WTC11 (cell line): ENCODE measurements at regions not wholly inside any gene's neighbourhood (a gene's known extent, or its start where the extent isn't known, plus 50 kb on each side); places are given as distances from the start of the nearest gene placed in this dataset.

Experiments
- ATAC-seq: fragments of 200-7000 bp; cut with Tn5 transposase; 2 replicates; pipeline ENCODE4 v1.10.0; 2021; ENCODE audit warnings: mild to moderate bottlenecking, moderate library complexity
- CTCF ChIA-PET: fragments of 300-600 bp; sonication (Branson Sonifier 250); formaldehyde crosslinking; loops from one replicate; lab custom pipeline; 2021; ENCODE audit warnings: antibody characterized with exemption; lab: Charles Lee
- POLR2A ChIA-PET: fragments of 350-600 bp; sonication (Branson Sonifier 250); formaldehyde crosslinking; loops from one replicate; lab custom pipeline; 2021; ENCODE audit warnings: antibody characterized with exemption; lab: Charles Lee
- DNase-seq: peaks from one replicate; pipeline ENCODE4 v3.0.0; 2021; ENCODE audit warnings: low spot score
- H3K27ac Mint-ChIP-seq: 2 replicates; pipeline ENCODE4 v1.8.0; 2021; ENCODE audit warnings: mixed read lengths
- H3K27me3 Mint-ChIP-seq: 2 replicates; pipeline ENCODE4 v1.8.0; 2021; ENCODE audit warnings: low read depth, mild to moderate bottlenecking, moderate library complexity, mixed read lengths
- H3K36me3 Mint-ChIP-seq: 2 replicates; pipeline ENCODE4 v1.8.0; 2021; ENCODE audit warnings: mixed read lengths
- H3K4me1 Mint-ChIP-seq: 2 replicates; pipeline ENCODE4 v1.8.0; 2022; ENCODE audit warnings: mixed read lengths
- H3K4me3 Mint-ChIP-seq: 2 replicates; pipeline ENCODE4 v1.8.0; 2021; ENCODE audit warnings: mild to moderate bottlenecking, moderate library complexity, mixed read lengths
- H3K9me3 Mint-ChIP-seq: 2 replicates; pipeline ENCODE4 v1.8.0; 2021; ENCODE audit warnings: mixed read lengths
- FOXP1 ChIP-seq: sonication (generic); formaldehyde crosslinking; IDR thresholded peaks from 2 replicates; pipeline ENCODE4 v1.8.0; 2022; ENCODE audit warnings: missing genetic modification reagents, mild to moderate bottlenecking, moderate library complexity, borderline replicate concordance
- GRHL2 ChIP-seq: fragments of 250-450 bp; sonication (Bioruptor Pico); IDR thresholded peaks from 2 replicates; pipeline ENCODE4 v1.8.0; 2022; ENCODE audit warnings: mild to moderate bottlenecking, moderate library complexity; ENCODE audit not compliant: insufficient replicate concordance, severe bottlenecking
- HMGA2 ChIP-seq: fragments of 250-450 bp; sonication (Bioruptor Pico); IDR thresholded peaks from 2 replicates; pipeline ENCODE4 v1.4.0; 2021; ENCODE audit warnings: mild to moderate bottlenecking, moderate library complexity
- IRF2 ChIP-seq: sonication (generic); formaldehyde crosslinking; IDR thresholded peaks from 2 replicates; pipeline ENCODE4 v1.8.0; 2022; ENCODE audit warnings: low read depth, missing genetic modification reagents, borderline replicate concordance
- JAZF1 ChIP-seq: fragments of 250-450 bp; sonication (Bioruptor Pico); IDR thresholded peaks from 2 replicates; pipeline ENCODE4 v1.9.0; 2021; ENCODE audit warnings: moderate library complexity, mild to moderate bottlenecking, inconsistent platforms
- JUN ChIP-seq: sonication (generic); formaldehyde crosslinking; IDR thresholded peaks from 2 replicates; pipeline ENCODE4 v1.8.0; 2023; ENCODE audit warnings: mild to moderate bottlenecking, missing genetic modification reagents
- NR2C2 ChIP-seq: sonication (generic); formaldehyde crosslinking; IDR thresholded peaks from 2 replicates; pipeline ENCODE4 v1.8.0; 2022; ENCODE audit warnings: mild to moderate bottlenecking, missing genetic modification reagents
- NR3C1 ChIP-seq: sonication (generic); formaldehyde crosslinking; conservative IDR thresholded peaks from 2 replicates; pipeline ENCODE4 v1.8.1; 2023; ENCODE audit warnings: low read depth, mild to moderate bottlenecking, missing genetic modification reagents
- RORB ChIP-seq: fragments of 250-450 bp; sonication (Bioruptor Pico); IDR thresholded peaks from 2 replicates; pipeline ENCODE4 v1.9.0; 2021; ENCODE audit warnings: mild to moderate bottlenecking
- SMAD4 ChIP-seq: sonication (generic); formaldehyde crosslinking; IDR thresholded peaks from 2 replicates; pipeline ENCODE4 v1.8.0; 2022; ENCODE audit warnings: mild to moderate bottlenecking, missing genetic modification reagents
- ZNF396 ChIP-seq: fragments of 250-450 bp; sonication (Bioruptor Pico); IDR thresholded peaks from 2 replicates; pipeline ENCODE4 v1.8.0; 2021; ENCODE audit warnings: mild to moderate bottlenecking, moderate library complexity, borderline replicate concordance
- ZNF671 ChIP-seq: fragments of 250-450 bp; sonication (Bioruptor Pico); IDR thresholded peaks from 2 replicates; pipeline ENCODE4 v1.8.0; 2021; ENCODE audit warnings: mild to moderate bottlenecking
- TF ChIP-seq, protein P1 (sequence below): fragments of 250-450 bp; sonication (Bioruptor Pico); IDR thresholded peaks from 2 replicates; pipeline ENCODE4 v2.1.2; 2022; ENCODE audit warnings: mild to moderate bottlenecking, moderate library complexity
- TF ChIP-seq, protein P2 (sequence below): sonication (generic); formaldehyde crosslinking; IDR thresholded peaks from 2 replicates; pipeline ENCODE4 v1.8.0; 2023; ENCODE audit warnings: mild to moderate bottlenecking, missing genetic modification reagents
- TF ChIP-seq, protein P3 (sequence below): sonication (generic); formaldehyde crosslinking; IDR thresholded peaks from 2 replicates; pipeline ENCODE4 v1.8.1; 2022; ENCODE audit warnings: low read depth, missing genetic modification reagents, borderline replicate concordance
- TF ChIP-seq, protein P4 (sequence below): sonication (generic); formaldehyde crosslinking; IDR thresholded peaks from 2 replicates; pipeline ENCODE4 v1.8.1; 2022; ENCODE audit warnings: mild to moderate bottlenecking, moderate library complexity, missing genetic modification reagents
- TF ChIP-seq, protein P5 (sequence below): sonication (generic); formaldehyde crosslinking; IDR thresholded peaks from 2 replicates; pipeline ENCODE4 v1.8.1; 2023; ENCODE audit warnings: mild to moderate bottlenecking, missing genetic modification reagents, moderate library complexity
- TF ChIP-seq, protein P6 (sequence below): sonication (generic); formaldehyde crosslinking; IDR thresholded peaks from 2 replicates; pipeline ENCODE4 v1.8.1; 2022; ENCODE audit warnings: missing genetic modification reagents, borderline replicate concordance
- TF ChIP-seq, protein P7 (sequence below): fragments of 250-450 bp; sonication (Bioruptor Pico); IDR thresholded peaks from 2 replicates; pipeline ENCODE4 v1.9.0; 2021; ENCODE audit warnings: mild to moderate bottlenecking

DNA sequence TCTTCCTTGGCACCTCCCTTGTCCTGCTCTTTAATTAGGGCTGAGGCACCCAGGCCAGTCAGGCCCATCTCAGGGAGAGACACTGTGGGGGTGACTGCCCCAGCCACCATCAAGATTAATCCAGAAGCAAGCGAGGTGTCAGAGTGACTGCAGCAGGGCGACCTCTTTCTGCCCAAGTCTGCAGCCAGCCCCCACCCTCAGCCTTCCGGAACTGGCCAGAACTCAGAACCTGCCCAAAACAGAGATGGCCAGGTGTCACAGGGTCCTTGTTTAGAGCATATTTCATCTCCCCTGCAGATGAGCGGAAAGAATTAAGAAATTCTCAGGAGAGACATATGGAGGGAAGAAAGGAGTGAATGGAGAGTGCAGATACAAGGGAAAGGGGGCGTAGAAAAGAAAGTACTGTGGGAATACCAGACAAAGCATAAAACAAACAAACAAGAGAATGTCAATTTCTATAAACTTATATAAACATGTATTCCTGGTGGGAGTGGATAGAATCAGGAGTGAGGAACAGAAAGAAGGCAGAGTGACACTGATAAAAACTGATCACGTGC, 188.8 kb upstream of the NRP1 start:
- Mint-ChIP-seq H3K36me3 (no peaks in the 10 kb centered on the region), H3K27me3 (0 out of 2 replicates have a peak, but pooled peaks cover 2% of the 10 kb centered on the region), H3K9me3 (no peaks in the 10 kb centered on the region), H3K4me3 (no peak overlapping the region), H3K4me1 (peaks cover 53% of the 10 kb centered on the region), H3K27ac (no peak overlapping the region)
- ChIA-PET CTCF (interaction anchor here (0.7 kb wide), 1 partner anchor 53 kb away, joined by 3 read pairs; no protein-coding TSS in a partner anchor), POLR2A (no interaction called here)
- ATAC-seq (no peak), DNase-seq (no peak)
- TF ChIP-seq, protein P1, sequence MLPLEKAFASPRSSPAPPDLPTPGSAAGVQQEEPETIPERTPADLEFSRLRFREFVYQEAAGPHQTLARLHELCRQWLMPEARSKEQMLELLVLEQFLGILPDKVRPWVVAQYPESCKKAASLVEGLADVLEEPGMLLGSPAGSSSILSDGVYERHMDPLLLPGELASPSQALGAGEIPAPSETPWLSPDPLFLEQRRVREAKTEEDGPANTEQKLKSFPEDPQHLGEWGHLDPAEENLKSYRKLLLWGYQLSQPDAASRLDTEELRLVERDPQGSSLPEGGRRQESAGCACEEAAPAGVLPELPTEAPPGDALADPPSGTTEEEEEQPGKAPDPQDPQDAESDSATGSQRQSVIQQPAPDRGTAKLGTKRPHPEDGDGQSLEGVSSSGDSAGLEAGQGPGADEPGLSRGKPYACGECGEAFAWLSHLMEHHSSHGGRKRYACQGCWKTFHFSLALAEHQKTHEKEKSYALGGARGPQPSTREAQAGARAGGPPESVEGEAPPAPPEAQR (CRISPR knock-in tag), result no peak
- no peak for TF ChIP-seq GRHL2 (CRISPR knock-in tag)
- no peak for TF ChIP-seq RORB
- TF ChIP-seq JAZF1 (CRISPR knock-in tag), result no peak
- no peak for TF ChIP-seq FOXP1 (CRISPR knock-in tag)
- no peak for TF ChIP-seq NR3C1 (CRISPR knock-in tag)
- TF ChIP-seq, protein P2, sequence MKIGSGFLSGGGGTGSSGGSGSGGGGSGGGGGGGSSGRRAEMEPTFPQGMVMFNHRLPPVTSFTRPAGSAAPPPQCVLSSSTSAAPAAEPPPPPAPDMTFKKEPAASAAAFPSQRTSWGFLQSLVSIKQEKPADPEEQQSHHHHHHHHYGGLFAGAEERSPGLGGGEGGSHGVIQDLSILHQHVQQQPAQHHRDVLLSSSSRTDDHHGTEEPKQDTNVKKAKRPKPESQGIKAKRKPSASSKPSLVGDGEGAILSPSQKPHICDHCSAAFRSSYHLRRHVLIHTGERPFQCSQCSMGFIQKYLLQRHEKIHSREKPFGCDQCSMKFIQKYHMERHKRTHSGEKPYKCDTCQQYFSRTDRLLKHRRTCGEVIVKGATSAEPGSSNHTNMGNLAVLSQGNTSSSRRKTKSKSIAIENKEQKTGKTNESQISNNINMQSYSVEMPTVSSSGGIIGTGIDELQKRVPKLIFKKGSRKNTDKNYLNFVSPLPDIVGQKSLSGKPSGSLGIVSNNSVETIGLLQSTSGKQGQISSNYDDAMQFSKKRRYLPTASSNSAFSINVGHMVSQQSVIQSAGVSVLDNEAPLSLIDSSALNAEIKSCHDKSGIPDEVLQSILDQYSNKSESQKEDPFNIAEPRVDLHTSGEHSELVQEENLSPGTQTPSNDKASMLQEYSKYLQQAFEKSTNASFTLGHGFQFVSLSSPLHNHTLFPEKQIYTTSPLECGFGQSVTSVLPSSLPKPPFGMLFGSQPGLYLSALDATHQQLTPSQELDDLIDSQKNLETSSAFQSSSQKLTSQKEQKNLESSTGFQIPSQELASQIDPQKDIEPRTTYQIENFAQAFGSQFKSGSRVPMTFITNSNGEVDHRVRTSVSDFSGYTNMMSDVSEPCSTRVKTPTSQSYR (CRISPR knock-in tag), result no peak

DNA sequence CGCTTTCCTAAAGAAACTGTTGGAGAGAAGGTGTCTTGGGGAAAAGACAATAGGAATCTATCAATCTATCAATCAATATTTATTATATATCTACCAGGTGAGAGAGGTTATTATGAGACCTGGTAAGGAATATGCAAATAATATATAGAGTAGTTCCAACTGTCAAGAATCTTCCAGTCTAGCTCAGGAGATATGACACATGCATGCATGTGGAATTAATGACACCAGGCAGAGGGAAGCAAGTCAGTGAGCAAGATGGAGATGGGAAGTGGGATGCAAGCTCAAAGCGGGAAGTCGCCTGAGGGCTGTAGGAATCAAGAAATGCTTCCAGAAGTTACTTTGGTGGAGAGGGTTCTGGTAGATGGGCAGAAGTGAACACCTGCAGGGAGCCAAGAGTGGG, 187.4 kb upstream of the NRP1 start:
- ATAC-seq (no peak), DNase-seq (no peak)
- H3K9me3 Mint-ChIP-seq, result no peaks in the 10 kb centered on the region
- H3K4me1 Mint-ChIP-seq, result peaks cover 60% of the 10 kb centered on the region
- no peak for TF ChIP-seq SMAD4 (CRISPR knock-in tag)
- TF ChIP-seq GRHL2 (CRISPR knock-in tag), result no peak
- TF ChIP-seq, protein P3, sequence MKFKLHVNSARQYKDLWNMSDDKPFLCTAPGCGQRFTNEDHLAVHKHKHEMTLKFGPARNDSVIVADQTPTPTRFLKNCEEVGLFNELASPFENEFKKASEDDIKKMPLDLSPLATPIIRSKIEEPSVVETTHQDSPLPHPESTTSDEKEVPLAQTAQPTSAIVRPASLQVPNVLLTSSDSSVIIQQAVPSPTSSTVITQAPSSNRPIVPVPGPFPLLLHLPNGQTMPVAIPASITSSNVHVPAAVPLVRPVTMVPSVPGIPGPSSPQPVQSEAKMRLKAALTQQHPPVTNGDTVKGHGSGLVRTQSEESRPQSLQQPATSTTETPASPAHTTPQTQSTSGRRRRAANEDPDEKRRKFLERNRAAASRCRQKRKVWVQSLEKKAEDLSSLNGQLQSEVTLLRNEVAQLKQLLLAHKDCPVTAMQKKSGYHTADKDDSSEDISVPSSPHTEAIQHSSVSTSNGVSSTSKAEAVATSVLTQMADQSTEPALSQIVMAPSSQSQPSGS (CRISPR knock-in tag), result no peak
- no peak for TF ChIP-seq ZNF671
- TF ChIP-seq, protein P4, sequence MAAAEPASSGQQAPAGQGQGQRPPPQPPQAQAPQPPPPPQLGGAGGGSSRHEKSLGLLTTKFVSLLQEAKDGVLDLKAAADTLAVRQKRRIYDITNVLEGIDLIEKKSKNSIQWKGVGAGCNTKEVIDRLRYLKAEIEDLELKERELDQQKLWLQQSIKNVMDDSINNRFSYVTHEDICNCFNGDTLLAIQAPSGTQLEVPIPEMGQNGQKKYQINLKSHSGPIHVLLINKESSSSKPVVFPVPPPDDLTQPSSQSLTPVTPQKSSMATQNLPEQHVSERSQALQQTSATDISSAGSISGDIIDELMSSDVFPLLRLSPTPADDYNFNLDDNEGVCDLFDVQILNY (CRISPR knock-in tag), result no peak
- no peak for TF ChIP-seq JUN (CRISPR knock-in tag)
- H3K36me3 Mint-ChIP-seq, result no peaks in the 10 kb centered on the region; the same call in 1 of the 2 replicates
- CTCF ChIA-PET, result no interaction called here
- H3K27me3 Mint-ChIP-seq, result peaks cover 10% of the 10 kb centered on the region; the same call in 1 of the 2 replicates
- H3K27ac Mint-ChIP-seq, result no peak overlapping the region
- POLR2A ChIA-PET, result no interaction called here
- no peak overlapping the region for H3K4me3 Mint-ChIP-seq

DNA sequence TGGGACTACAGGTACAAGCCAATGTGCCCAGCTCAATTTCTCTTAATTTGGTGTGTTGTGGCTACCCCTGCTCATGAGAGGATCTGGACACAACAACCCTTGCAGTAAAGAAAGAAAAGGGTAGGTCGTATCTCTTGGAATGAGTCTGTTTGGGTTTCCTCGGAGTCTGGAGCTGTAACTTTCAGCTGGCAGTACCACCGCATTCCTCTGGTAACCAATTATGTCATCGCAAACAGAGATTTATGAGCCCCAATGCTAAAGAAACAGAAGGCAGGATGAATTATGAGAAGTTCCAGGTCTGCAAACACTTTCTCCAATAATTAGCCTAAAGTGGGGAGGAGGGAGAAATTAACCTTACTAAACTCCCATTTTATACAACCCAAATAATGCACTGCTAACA, 186.6 kb upstream of the NRP1 start:
- no peak for DNase-seq
- H3K9me3 Mint-ChIP-seq, result no peaks in the 10 kb centered on the region
- no peak overlapping the region for H3K4me3 Mint-ChIP-seq
- H3K27me3 Mint-ChIP-seq, result peaks cover 10% of the 10 kb centered on the region; the same call in 1 of the 2 replicates
- CTCF ChIA-PET, result no interaction called here
- no peak overlapping the region for H3K27ac Mint-ChIP-seq
- peaks cover 64% of the 10 kb centered on the region for H3K4me1 Mint-ChIP-seq
- peaks cover 2% of the 10 kb centered on the region; the same call in 1 of the 2 replicates for H3K36me3 Mint-ChIP-seq
- no peak for ATAC-seq
- POLR2A ChIA-PET, result no interaction called here
- TF ChIP-seq, protein P5, sequence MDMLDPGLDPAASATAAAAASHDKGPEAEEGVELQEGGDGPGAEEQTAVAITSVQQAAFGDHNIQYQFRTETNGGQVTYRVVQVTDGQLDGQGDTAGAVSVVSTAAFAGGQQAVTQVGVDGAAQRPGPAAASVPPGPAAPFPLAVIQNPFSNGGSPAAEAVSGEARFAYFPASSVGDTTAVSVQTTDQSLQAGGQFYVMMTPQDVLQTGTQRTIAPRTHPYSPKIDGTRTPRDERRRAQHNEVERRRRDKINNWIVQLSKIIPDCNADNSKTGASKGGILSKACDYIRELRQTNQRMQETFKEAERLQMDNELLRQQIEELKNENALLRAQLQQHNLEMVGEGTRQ (CRISPR knock-in tag), result no peak
- TF ChIP-seq, protein P6, sequence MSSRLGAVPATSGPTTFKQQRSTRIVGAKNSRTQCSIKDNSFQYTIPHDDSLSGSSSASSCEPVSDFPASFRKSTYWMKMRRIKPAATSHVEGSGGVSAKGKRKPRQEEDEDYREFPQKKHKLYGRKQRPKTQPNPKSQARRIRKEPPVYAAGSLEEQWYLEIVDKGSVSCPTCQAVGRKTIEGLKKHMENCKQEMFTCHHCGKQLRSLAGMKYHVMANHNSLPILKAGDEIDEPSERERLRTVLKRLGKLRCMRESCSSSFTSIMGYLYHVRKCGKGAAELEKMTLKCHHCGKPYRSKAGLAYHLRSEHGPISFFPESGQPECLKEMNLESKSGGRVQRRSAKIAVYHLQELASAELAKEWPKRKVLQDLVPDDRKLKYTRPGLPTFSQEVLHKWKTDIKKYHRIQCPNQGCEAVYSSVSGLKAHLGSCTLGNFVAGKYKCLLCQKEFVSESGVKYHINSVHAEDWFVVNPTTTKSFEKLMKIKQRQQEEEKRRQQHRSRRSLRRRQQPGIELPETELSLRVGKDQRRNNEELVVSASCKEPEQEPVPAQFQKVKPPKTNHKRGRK, result no peak
- TF ChIP-seq IRF2 (CRISPR knock-in tag), result no peak
- TF ChIP-seq NR2C2 (CRISPR knock-in tag), result no peak
- no peak for TF ChIP-seq SMAD4 (CRISPR knock-in tag)
- TF ChIP-seq RORB, result no peak
- TF ChIP-seq, protein P7, sequence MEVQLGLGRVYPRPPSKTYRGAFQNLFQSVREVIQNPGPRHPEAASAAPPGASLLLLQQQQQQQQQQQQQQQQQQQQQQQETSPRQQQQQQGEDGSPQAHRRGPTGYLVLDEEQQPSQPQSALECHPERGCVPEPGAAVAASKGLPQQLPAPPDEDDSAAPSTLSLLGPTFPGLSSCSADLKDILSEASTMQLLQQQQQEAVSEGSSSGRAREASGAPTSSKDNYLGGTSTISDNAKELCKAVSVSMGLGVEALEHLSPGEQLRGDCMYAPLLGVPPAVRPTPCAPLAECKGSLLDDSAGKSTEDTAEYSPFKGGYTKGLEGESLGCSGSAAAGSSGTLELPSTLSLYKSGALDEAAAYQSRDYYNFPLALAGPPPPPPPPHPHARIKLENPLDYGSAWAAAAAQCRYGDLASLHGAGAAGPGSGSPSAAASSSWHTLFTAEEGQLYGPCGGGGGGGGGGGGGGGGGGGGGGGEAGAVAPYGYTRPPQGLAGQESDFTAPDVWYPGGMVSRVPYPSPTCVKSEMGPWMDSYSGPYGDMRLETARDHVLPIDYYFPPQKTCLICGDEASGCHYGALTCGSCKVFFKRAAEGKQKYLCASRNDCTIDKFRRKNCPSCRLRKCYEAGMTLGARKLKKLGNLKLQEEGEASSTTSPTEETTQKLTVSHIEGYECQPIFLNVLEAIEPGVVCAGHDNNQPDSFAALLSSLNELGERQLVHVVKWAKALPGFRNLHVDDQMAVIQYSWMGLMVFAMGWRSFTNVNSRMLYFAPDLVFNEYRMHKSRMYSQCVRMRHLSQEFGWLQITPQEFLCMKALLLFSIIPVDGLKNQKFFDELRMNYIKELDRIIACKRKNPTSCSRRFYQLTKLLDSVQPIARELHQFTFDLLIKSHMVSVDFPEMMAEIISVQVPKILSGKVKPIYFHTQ, result no peak
- TF ChIP-seq HMGA2, result no peak
- no peak for TF ChIP-seq ZNF396 (CRISPR knock-in tag)
